ENCODE measurements at regions not wholly inside any gene's neighbourhood (a gene's known extent, or its start where the extent isn't known, plus 50 kb on each side); places are given as distances from the start of the nearest gene placed in this dataset.

- WGBS, result 55% methylated on average over 4 of the region's 4 CpGs
- Histone ChIP-seq H3K27ac (no peak overlapping the region), H3K4me1 (no peaks in the 10 kb centered on the region), H3K36me3 (no peaks in the 10 kb centered on the region), H3K4me3 (no peak overlapping the region), H3K9me3 (no peaks in the 10 kb centered on the region), H3K27me3 (no peaks in the 10 kb centered on the region)
- DNase-seq (ENCODE audit: low spot score in 2 of 2), result no peak
- no peak for TF ChIP-seq CTCF (IDR thresholded peaks at IDR 0.05)
- no peak for TF ChIP-seq POLR2AphosphoS5 (IDR thresholded peaks at IDR 0.05)
- no peak for TF ChIP-seq EP300 (IDR thresholded peaks at IDR 0.05)
- no peak for TF ChIP-seq POLR2A (IDR thresholded peaks at IDR 0.05)
Measured at GRCh38 chr14:29161593-29161992, 395.0 kb downstream of the FOXG1 start.

- no peaks in the 10 kb centered on the region for H3K27me3 ChIP-seq
- no peak for DNase-seq (ENCODE audit: low spot score in 2 of 2)
- H3K27ac ChIP-seq, result no peak overlapping the region
- 51% methylated on average over 2 of the region's 2 CpGs for WGBS
- no peaks in the 10 kb centered on the region for H3K9me3 ChIP-seq
- no peak overlapping the region for H3K4me3 ChIP-seq
- TF ChIP-seq POLR2AphosphoS5 (IDR thresholded peaks at IDR 0.05) (no peak), CTCF (IDR thresholded peaks at IDR 0.05) (no peak), POLR2A (IDR thresholded peaks at IDR 0.05) (no peak), EP300 (IDR thresholded peaks at IDR 0.05) (no peak)
- H3K4me1 ChIP-seq, result no peaks in the 10 kb centered on the region
- H3K36me3 ChIP-seq, result no peaks in the 10 kb centered on the region
Measured at GRCh38 chr14:29163109-29163508, 396.5 kb downstream of the FOXG1 start.

- Histone ChIP-seq H3K27ac (no peak overlapping the region), H3K36me3 (no peaks in the 10 kb centered on the region), H3K9me3 (no peaks in the 10 kb centered on the region), H3K27me3 (no peaks in the 10 kb centered on the region), H3K4me1 (no peaks in the 10 kb centered on the region), H3K4me3 (no peak overlapping the region)
- no peak for DNase-seq (ENCODE audit: low spot score in 2 of 2)
- 40% methylated on average over 1 of the region's 1 CpG for WGBS
- no peak for TF ChIP-seq POLR2A (IDR thresholded peaks at IDR 0.05)
- no peak for TF ChIP-seq EP300 (IDR thresholded peaks at IDR 0.05)
- TF ChIP-seq POLR2AphosphoS5 (IDR thresholded peaks at IDR 0.05), result no peak
- no peak for TF ChIP-seq CTCF (IDR thresholded peaks at IDR 0.05)
Measured at GRCh38 chr14:29165431-29165830, 398.8 kb downstream of the FOXG1 start.

GRCh38 chr14:29166507-29166906 is 399.9 kb downstream of the FOXG1 start:
- no peaks in the 10 kb centered on the region for H3K36me3 ChIP-seq
- no peaks in the 10 kb centered on the region for H3K9me3 ChIP-seq
- H3K4me1 ChIP-seq, result no peaks in the 10 kb centered on the region
- H3K4me3 ChIP-seq, result no peak overlapping the region
- H3K27me3 ChIP-seq, result no peaks in the 10 kb centered on the region
- DNase-seq (ENCODE audit: low spot score in 2 of 2), result no peak
- TF ChIP-seq CTCF (IDR thresholded peaks at IDR 0.05) (no peak), POLR2AphosphoS5 (IDR thresholded peaks at IDR 0.05) (no peak), POLR2A (IDR thresholded peaks at IDR 0.05) (no peak), EP300 (IDR thresholded peaks at IDR 0.05) (no peak)
- 79% methylated on average over 1 of the region's 1 CpG for WGBS
- H3K27ac ChIP-seq, result no peak overlapping the region

- TF ChIP-seq POLR2AphosphoS5 (IDR thresholded peaks at IDR 0.05) (no peak), POLR2A (IDR thresholded peaks at IDR 0.05) (no peak), CTCF (IDR thresholded peaks at IDR 0.05) (no peak), EP300 (IDR thresholded peaks at IDR 0.05) (no peak)
- 100% methylated on average over 7 of the region's 7 CpGs for WGBS
- DNase-seq (ENCODE audit: low spot score in 2 of 2), result no peak
- no peaks in the 10 kb centered on the region for H3K36me3 ChIP-seq
- H3K4me3 ChIP-seq, result no peak overlapping the region
- H3K4me1 ChIP-seq, result no peaks in the 10 kb centered on the region
- no peak overlapping the region for H3K27ac ChIP-seq
- H3K27me3 ChIP-seq, result no peaks in the 10 kb centered on the region
- H3K9me3 ChIP-seq, result no peaks in the 10 kb centered on the region
Measured at GRCh38 chr14:29168149-29168548, 401.6 kb downstream of the FOXG1 start.

All from suprapubic skin (tissue), 4 donors.